GM23338 (cell line): ENCODE measurements at regions not wholly inside any gene's neighbourhood (a gene's known extent, or its start where the extent isn't known, plus 50 kb on each side); places are given as distances from the start of the nearest gene placed in this dataset.

Source experiments
- ATAC-seq: fragments of 200-7000 bp; cut with Tn5 transposase; 3 replicates; pipeline ENCODE4 v1.9.1; 2020
- DNase-seq: peaks from one replicate; pipeline ENCODE4 v3.0.0-alpha.2; 2015; ENCODE audit warnings: low spot score
- H2AFZ ChIP-seq: fragments of 200-600 bp; sonication (generic); 2 replicates; pipeline ENCODE4 v1.8.0; 2016; ENCODE audit warnings: antibody characterized with exemption, mild to moderate bottlenecking, moderate library complexity
- H3F3A ChIP-seq: fragments of 200-600 bp; sonication (generic); replicated peaks from 2 replicates; pipeline ENCODE4 v1.8.0; 2017; ENCODE audit warnings: antibody characterized with exemption, mixed run types, low read depth
- H3K27ac ChIP-seq: fragments of 200-600 bp; sonication (generic); 2 replicates; pipeline ENCODE4 v1.6.1; 2016; ENCODE audit warnings: low read depth
- H3K27me3 ChIP-seq: fragments of 200-600 bp; sonication (generic); 2 replicates; pipeline ENCODE4 v1.8.0; 2016; ENCODE audit warnings: mild to moderate bottlenecking, mixed run types, moderate library complexity; ENCODE audit not compliant: insufficient read depth
- H3K36me3 ChIP-seq: fragments of 200-600 bp; sonication (generic); 2 replicates; pipeline ENCODE4 v1.8.0; 2016; ENCODE audit warnings: mild to moderate bottlenecking; ENCODE audit not compliant: insufficient read depth
- H3K4me1 ChIP-seq: fragments of 200-600 bp; sonication (generic); 2 replicates; pipeline ENCODE4 v1.8.0; 2016; ENCODE audit warnings: mild to moderate bottlenecking, moderate library complexity; ENCODE audit not compliant: insufficient read depth
- H3K4me2 ChIP-seq: fragments of 200-600 bp; sonication (generic); 2 replicates; pipeline ENCODE4 v1.7.1; 2017; ENCODE audit warnings: mixed run types
- H3K4me3 ChIP-seq: fragments of 200-600 bp; sonication (generic); 2 replicates; pipeline ENCODE4 v1.6.1; 2016; ENCODE audit warnings: mixed run types
- H3K79me2 ChIP-seq: fragments of 200-600 bp; sonication (generic); replicated peaks from 2 replicates; pipeline ENCODE4 v1.8.0; 2017; ENCODE audit warnings: mild to moderate bottlenecking; ENCODE audit not compliant: insufficient read depth
- H3K9me2 ChIP-seq: fragments of 200-600 bp; sonication (generic); 2 replicates; pipeline ENCODE4 v1.8.0; 2017; ENCODE audit not compliant: insufficient read depth
- H4K20me1 ChIP-seq: fragments of 200-600 bp; sonication (generic); replicated peaks from 2 replicates; pipeline ENCODE4 v1.8.0; 2017; ENCODE audit warnings: mild to moderate bottlenecking; ENCODE audit not compliant: insufficient read depth
- H3K27ac Mint-ChIP-seq: 2 replicates; pipeline ENCODE4 v1.8.0; 2020; ENCODE audit warnings: inconsistent platforms, mild to moderate bottlenecking, moderate library complexity, mixed read lengths
- H3K27me3 Mint-ChIP-seq: 3 replicates; pipeline ENCODE4 v1.8.0; 2022; ENCODE audit warnings: low read depth, mild to moderate bottlenecking, moderate library complexity, mixed read lengths, inconsistent platforms; ENCODE audit not compliant: insufficient read depth, poor library complexity
- H3K36me3 Mint-ChIP-seq: 3 replicates; pipeline ENCODE4 v1.8.0; 2021; ENCODE audit warnings: low read depth, mild to moderate bottlenecking, inconsistent platforms, moderate library complexity, mixed read lengths
- H3K4me1 Mint-ChIP-seq: 3 replicates; pipeline ENCODE4 v1.8.0; 2020; ENCODE audit warnings: mild to moderate bottlenecking, inconsistent platforms, mixed read lengths
- H3K4me3 Mint-ChIP-seq: 3 replicates; pipeline ENCODE4 v1.8.0; 2021; ENCODE audit warnings: moderate library complexity, mild to moderate bottlenecking, inconsistent platforms, mixed read lengths
- H3K9me3 Mint-ChIP-seq: 3 replicates; pipeline ENCODE4 v1.8.0; 2020; ENCODE audit warnings: moderate library complexity, mild to moderate bottlenecking, inconsistent platforms, mixed read lengths
- CREB1 ChIP-seq: fragments of 250-450 bp; sonication (Bioruptor Pico); IDR thresholded peaks from 2 replicates; pipeline ENCODE4 v1.5.0; 2020; ENCODE audit warnings: low read depth, mild to moderate bottlenecking, moderate library complexity
- EZH2 ChIP-seq: fragments of 200-600 bp; sonication (generic); IDR thresholded peaks from one replicate; pipeline ENCODE4 v1.8.0; 2017; ENCODE audit warnings: antibody characterized with exemption, mild to moderate bottlenecking, low read depth; ENCODE audit not compliant: unreplicated experiment
- EZH2phosphoT487 ChIP-seq: fragments of 200-600 bp; sonication (generic); IDR thresholded peaks from one replicate; pipeline ENCODE4 v1.8.1; 2018; ENCODE audit warnings: antibody characterized with exemption; ENCODE audit not compliant: unreplicated experiment
- JUNB ChIP-seq: IDR thresholded peaks from one replicate; pipeline ENCODE4 v1.6.1; 2016; ENCODE audit warnings: antibody characterized with exemption; ENCODE audit not compliant: unreplicated experiment
- NANOG ChIP-seq: IDR thresholded peaks from 2 replicates; pipeline ENCODE4 v1.6.1; 2016; ENCODE audit warnings: antibody characterized with exemption, borderline replicate concordance
- POLR2AphosphoS5 ChIP-seq: IDR thresholded peaks from 2 replicates; pipeline ENCODE4 v1.6.1; 2016; ENCODE audit warnings: antibody characterized with exemption, low read depth
- STAT1 ChIP-seq: IDR thresholded peaks from one replicate; pipeline ENCODE4 v1.6.1; 2016; ENCODE audit warnings: antibody characterized with exemption; ENCODE audit not compliant: unreplicated experiment
- ZNF114 ChIP-seq: fragments of 250-450 bp; sonication (Bioruptor Pico); IDR thresholded peaks from 2 replicates; pipeline ENCODE4 v1.5.0; 2020; ENCODE audit warnings: mild to moderate bottlenecking, moderate library complexity
- ZNF331 ChIP-seq: fragments of 250-450 bp; sonication (Bioruptor Pico); IDR thresholded peaks from 2 replicates; pipeline ENCODE4 v1.5.0; 2020; ENCODE audit warnings: low read depth, mild to moderate bottlenecking, moderate library complexity
- TF ChIP-seq, protein P1 (sequence below): IDR thresholded peaks from one replicate; pipeline ENCODE4 v1.6.1; 2018; ENCODE audit warnings: antibody characterized with exemption; ENCODE audit not compliant: unreplicated experiment
- TF ChIP-seq, protein P2 (sequence below): fragments of 250-450 bp; sonication (Bioruptor Pico); IDR thresholded peaks from 2 replicates; pipeline ENCODE4 v1.5.0; 2020; ENCODE audit warnings: mild to moderate bottlenecking, moderate library complexity
- TF ChIP-seq, protein P3 (sequence below), 2 experiments: fragments of 200-600 bp in 1 of 2; sonication (generic) in 1 of 2; conservative IDR thresholded peaks; 2 replicates each; pipeline versions ENCODE4 v1.5.1 to v1.6.1; 2016 to 2017; ENCODE audit warnings: antibody characterized with exemption in 2 of 2, low read depth in 2 of 2, mild to moderate bottlenecking in 2 of 2, moderate library complexity in 1 of 2
- TF ChIP-seq, protein P4 (sequence below): IDR thresholded peaks from 2 replicates; pipeline ENCODE4 v1.6.1; 2016; ENCODE audit warnings: antibody characterized with exemption

DNA sequence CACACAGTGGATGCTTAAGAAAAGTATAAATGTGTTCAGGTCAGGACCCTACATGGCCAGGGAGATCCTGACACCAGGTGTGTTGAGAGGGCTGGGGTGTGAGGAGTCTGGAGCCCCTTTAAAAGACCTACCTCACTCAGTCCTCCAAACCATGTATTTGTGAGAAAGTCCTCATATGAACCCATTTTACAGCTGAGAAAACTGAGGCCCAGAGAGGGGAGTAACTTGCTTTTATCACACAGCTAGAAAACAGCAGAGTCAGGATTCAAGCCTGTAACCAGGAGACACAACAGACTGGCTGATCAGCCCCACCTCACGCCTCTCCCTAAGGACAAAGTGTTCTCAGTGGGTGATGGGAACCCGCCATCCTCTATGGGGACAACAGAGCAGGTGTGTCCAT is 706.7 kb downstream of the PTPRU start:
- Mint-ChIP-seq H3K4me3 (no peak overlapping the region), H3K27me3 (peaks cover 4% of the 10 kb centered on the region), H3K9me3 (no peaks in the 10 kb centered on the region; the same call in 2 of the 3 replicates), H3K27ac (no peak overlapping the region), H3K4me1 (peaks cover 22% of the 10 kb centered on the region), H3K36me3 (no peaks in the 10 kb centered on the region; the same call in 2 of the 3 replicates)
- Histone ChIP-seq H3K27me3 (no peaks in the 10 kb centered on the region), H3F3A (no peaks in the 10 kb centered on the region), H4K20me1 (no peaks in the 10 kb centered on the region), H3K4me3 (no peak overlapping the region), H2AFZ (no peak overlapping the region), H3K27ac (no peak overlapping the region), H3K9me2 (no peaks in the 10 kb centered on the region), H3K4me1 (peaks cover 11% of the 10 kb centered on the region), H3K36me3 (no peaks in the 10 kb centered on the region), H3K4me2 (no peak overlapping the region), H3K79me2 (no peaks in the 10 kb centered on the region)
- DNase-seq (no peak), ATAC-seq (no peak)
- no peak for TF ChIP-seq EZH2phosphoT487
- no peak for TF ChIP-seq NANOG
- TF ChIP-seq, protein P1, sequence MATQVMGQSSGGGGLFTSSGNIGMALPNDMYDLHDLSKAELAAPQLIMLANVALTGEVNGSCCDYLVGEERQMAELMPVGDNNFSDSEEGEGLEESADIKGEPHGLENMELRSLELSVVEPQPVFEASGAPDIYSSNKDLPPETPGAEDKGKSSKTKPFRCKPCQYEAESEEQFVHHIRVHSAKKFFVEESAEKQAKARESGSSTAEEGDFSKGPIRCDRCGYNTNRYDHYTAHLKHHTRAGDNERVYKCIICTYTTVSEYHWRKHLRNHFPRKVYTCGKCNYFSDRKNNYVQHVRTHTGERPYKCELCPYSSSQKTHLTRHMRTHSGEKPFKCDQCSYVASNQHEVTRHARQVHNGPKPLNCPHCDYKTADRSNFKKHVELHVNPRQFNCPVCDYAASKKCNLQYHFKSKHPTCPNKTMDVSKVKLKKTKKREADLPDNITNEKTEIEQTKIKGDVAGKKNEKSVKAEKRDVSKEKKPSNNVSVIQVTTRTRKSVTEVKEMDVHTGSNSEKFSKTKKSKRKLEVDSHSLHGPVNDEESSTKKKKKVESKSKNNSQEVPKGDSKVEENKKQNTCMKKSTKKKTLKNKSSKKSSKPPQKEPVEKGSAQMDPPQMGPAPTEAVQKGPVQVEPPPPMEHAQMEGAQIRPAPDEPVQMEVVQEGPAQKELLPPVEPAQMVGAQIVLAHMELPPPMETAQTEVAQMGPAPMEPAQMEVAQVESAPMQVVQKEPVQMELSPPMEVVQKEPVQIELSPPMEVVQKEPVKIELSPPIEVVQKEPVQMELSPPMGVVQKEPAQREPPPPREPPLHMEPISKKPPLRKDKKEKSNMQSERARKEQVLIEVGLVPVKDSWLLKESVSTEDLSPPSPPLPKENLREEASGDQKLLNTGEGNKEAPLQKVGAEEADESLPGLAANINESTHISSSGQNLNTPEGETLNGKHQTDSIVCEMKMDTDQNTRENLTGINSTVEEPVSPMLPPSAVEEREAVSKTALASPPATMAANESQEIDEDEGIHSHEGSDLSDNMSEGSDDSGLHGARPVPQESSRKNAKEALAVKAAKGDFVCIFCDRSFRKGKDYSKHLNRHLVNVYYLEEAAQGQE: no peak
- TF ChIP-seq, protein P2, sequence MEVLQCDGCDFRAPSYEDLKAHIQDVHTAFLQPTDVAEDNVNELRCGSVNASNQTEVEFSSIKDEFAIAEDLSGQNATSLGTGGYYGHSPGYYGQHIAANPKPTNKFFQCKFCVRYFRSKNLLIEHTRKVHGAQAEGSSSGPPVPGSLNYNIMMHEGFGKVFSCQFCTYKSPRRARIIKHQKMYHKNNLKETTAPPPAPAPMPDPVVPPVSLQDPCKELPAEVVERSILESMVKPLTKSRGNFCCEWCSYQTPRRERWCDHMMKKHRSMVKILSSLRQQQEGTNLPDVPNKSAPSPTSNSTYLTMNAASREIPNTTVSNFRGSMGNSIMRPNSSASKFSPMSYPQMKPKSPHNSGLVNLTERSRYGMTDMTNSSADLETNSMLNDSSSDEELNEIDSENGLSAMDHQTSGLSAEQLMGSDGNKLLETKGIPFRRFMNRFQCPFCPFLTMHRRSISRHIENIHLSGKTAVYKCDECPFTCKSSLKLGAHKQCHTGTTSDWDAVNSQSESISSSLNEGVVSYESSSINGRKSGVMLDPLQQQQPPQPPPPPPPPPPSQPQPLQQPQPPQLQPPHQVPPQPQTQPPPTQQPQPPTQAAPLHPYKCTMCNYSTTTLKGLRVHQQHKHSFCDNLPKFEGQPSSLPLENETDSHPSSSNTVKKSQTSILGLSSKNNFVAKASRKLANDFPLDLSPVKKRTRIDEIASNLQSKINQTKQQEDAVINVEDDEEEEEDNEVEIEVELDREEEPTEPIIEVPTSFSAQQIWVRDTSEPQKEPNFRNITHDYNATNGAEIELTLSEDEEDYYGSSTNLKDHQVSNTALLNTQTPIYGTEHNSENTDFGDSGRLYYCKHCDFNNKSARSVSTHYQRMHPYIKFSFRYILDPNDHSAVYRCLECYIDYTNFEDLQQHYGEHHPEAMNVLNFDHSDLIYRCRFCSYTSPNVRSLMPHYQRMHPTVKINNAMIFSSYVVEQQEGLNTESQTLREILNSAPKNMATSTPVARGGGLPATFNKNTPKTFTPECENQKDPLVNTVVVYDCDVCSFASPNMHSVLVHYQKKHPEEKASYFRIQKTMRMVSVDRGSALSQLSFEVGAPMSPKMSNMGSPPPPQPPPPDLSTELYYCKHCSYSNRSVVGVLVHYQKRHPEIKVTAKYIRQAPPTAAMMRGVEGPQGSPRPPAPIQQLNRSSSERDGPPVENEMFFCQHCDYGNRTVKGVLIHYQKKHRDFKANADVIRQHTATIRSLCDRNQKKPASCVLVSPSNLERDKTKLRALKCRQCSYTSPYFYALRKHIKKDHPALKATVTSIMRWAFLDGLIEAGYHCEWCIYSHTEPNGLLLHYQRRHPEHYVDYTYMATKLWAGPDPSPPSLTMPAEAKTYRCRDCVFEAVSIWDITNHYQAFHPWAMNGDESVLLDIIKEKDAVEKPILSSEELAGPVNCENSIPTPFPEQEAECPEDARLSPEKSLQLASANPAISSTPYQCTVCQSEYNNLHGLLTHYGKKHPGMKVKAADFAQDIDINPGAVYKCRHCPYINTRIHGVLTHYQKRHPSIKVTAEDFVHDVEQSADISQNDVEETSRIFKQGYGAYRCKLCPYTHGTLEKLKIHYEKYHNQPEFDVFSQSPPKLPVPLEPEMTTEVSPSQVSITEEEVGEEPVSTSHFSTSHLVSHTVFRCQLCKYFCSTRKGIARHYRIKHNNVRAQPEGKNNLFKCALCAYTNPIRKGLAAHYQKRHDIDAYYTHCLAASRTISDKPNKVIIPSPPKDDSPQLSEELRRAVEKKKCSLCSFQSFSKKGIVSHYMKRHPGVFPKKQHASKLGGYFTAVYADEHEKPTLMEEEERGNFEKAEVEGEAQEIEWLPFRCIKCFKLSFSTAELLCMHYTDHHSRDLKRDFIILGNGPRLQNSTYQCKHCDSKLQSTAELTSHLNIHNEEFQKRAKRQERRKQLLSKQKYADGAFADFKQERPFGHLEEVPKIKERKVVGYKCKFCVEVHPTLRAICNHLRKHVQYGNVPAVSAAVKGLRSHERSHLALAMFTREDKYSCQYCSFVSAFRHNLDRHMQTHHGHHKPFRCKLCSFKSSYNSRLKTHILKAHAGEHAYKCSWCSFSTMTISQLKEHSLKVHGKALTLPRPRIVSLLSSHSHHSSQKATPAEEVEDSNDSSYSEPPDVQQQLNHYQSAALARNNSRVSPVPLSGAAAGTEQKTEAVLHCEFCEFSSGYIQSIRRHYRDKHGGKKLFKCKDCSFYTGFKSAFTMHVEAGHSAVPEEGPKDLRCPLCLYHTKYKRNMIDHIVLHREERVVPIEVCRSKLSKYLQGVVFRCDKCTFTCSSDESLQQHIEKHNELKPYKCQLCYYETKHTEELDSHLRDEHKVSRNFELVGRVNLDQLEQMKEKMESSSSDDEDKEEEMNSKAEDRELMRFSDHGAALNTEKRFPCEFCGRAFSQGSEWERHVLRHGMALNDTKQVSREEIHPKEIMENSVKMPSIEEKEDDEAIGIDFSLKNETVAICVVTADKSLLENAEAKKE: no peak
- no peak for TF ChIP-seq STAT1
- TF ChIP-seq, protein P3, sequence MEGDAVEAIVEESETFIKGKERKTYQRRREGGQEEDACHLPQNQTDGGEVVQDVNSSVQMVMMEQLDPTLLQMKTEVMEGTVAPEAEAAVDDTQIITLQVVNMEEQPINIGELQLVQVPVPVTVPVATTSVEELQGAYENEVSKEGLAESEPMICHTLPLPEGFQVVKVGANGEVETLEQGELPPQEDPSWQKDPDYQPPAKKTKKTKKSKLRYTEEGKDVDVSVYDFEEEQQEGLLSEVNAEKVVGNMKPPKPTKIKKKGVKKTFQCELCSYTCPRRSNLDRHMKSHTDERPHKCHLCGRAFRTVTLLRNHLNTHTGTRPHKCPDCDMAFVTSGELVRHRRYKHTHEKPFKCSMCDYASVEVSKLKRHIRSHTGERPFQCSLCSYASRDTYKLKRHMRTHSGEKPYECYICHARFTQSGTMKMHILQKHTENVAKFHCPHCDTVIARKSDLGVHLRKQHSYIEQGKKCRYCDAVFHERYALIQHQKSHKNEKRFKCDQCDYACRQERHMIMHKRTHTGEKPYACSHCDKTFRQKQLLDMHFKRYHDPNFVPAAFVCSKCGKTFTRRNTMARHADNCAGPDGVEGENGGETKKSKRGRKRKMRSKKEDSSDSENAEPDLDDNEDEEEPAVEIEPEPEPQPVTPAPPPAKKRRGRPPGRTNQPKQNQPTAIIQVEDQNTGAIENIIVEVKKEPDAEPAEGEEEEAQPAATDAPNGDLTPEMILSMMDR (conservative IDR thresholded peaks at IDR 0.05; ENCODE audit: low read depth in 2 of 2): no peak
- no peak for TF ChIP-seq EZH2
- TF ChIP-seq, protein P4, sequence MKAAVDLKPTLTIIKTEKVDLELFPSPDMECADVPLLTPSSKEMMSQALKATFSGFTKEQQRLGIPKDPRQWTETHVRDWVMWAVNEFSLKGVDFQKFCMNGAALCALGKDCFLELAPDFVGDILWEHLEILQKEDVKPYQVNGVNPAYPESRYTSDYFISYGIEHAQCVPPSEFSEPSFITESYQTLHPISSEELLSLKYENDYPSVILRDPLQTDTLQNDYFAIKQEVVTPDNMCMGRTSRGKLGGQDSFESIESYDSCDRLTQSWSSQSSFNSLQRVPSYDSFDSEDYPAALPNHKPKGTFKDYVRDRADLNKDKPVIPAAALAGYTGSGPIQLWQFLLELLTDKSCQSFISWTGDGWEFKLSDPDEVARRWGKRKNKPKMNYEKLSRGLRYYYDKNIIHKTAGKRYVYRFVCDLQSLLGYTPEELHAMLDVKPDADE: no peak
- no peak for TF ChIP-seq CREB1
- TF ChIP-seq ZNF331 (CRISPR knock-in tag): no peak
- TF ChIP-seq ZNF114 (CRISPR knock-in tag): no peak
- TF ChIP-seq POLR2AphosphoS5: no peak
- TF ChIP-seq JUNB: no peak
